DMS79 treated with DMSO at 0.1 percent for 48 hours (cell line): ENCODE measurements at regions not wholly inside any gene's neighbourhood (a gene's known extent, or its start where the extent isn't known, plus 50 kb on each side); places are given as distances from the start of the nearest gene placed in this dataset.
"Not testable (repeated sequence)": the region's sequence is repeated elsewhere in the genome, so short reads cannot be mapped to it uniquely, and the experiment has no call there.

Source experiments
- DNase-seq: peaks from one replicate; lab custom pipeline; 2025; lab: John Stamatoyannopoulos, UW

GRCh38 chr1:67588178-67588855 is 96.7 kb upstream of the GADD45A start:
- no peak for DNase-seq

GRCh38 chr1:67589519-67590233 is 95.3 kb upstream of the GADD45A start:
- no peak for DNase-seq

GRCh38 chr1:67590329-67590728 is 94.7 kb upstream of the GADD45A start:
- no peak for DNase-seq

GRCh38 chr1:67594764-67595163 is 90.2 kb upstream of the GADD45A start:
- DNase-seq, result no peak

DNA sequence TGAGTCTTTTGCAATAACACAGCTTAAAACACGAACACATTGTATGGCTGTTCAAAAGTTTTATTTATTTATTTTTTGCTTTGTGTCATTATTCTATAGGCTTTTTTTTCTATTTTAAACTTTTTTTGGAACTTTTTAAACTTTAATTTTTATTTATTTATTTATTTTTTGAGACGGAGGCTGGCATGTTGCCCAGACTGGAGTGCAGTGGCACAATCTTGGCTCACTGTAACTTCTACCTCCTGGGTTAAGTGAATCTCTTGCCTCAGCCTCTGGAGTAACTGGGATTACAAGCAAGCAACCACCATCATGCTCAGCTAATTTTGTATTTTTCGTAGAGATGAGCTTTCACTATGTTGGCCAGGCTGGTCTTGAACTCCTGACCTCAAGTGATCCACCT is 88.3 kb upstream of the GADD45A start:
- DNase-seq, result no peak

GRCh38 chr1:67597336-67597735 is 87.7 kb upstream of the GADD45A start:
- no peak for DNase-seq

DNA sequence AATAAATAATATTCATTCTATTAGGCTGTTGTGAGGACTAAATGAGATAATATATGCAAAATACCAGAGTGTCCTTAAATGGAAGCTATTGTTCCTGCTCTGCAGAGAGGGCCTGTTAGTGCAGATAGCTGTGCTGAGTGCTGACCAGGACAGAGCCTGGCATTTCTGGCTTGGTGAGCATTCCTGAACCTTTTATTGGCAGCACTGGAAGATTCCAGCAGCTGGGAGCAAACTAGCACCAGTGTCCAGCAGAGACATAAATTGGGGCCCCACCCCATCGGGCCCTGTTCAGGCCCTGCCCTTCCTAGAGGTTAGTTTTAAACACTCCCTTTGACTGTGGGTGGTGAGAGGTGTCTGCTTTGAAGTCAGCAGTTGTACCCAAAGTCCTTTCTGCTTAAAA is 85.9 kb upstream of the GADD45A start:
- no peak for DNase-seq

- DNase-seq, result no peak
Measured at GRCh38 chr1:67601539-67601938, 83.5 kb upstream of the GADD45A start.

- no peak for DNase-seq
Measured at GRCh38 chr1:67601955-67602354, 83.0 kb upstream of the GADD45A start.

DNA sequence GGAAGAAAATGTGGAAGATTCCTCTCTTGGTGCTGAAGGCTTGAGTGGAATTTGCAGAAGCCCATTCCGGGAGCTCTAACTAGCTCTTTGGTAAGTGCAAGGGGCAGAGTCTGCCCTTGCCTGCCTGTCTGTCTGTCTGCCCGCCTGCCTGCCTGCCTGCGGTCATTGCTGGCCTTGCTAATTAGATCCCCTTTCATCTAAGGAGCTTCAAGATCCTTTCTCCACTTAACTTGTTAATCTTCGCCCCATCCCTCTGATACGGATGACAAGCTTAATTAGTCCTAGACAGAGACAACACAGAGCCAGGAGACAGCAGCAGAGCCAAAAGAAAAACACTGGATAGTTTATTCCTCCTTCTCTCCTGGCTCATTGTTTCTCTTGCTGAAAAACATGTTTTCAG is 80.2 kb upstream of the GADD45A start:
- no peak for DNase-seq

DNA sequence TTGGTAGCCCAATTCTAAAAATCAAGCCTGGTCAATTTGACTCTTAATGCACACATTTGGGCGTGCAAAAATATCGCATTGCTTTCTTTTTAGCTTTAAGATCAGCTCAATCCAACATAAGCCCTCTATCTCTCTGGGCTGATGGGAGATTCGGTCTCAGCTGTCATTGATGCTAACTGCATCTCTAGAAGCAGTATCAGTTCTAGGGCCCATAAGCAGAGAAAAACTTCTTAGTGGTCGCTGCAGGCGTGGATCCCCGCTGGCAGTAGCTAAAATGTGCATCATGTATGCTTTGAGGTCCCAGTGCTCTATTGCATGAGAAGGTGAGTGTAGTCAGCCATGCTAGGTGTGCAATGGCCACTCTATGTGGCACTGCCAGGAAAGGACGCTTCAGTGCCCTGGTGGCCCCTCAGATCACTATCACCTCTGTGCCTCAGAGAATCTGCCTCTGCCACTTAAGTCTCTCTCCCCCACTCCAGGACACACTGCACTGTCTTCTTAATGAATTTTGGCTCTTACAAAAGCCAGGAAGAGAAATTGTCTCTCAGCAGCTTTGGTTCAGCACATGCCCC is 79.7 kb upstream of the GADD45A start:
- no peak for DNase-seq

- no peak for DNase-seq
Measured at GRCh38 chr1:67607286-67607685, 77.7 kb upstream of the GADD45A start.

GRCh38 chr1:67607699-67608098 is 77.3 kb upstream of the GADD45A start:
- DNase-seq, result no peak

- no peak for DNase-seq
Measured at GRCh38 chr1:67608661-67609576, 76.1 kb upstream of the GADD45A start.

DNA sequence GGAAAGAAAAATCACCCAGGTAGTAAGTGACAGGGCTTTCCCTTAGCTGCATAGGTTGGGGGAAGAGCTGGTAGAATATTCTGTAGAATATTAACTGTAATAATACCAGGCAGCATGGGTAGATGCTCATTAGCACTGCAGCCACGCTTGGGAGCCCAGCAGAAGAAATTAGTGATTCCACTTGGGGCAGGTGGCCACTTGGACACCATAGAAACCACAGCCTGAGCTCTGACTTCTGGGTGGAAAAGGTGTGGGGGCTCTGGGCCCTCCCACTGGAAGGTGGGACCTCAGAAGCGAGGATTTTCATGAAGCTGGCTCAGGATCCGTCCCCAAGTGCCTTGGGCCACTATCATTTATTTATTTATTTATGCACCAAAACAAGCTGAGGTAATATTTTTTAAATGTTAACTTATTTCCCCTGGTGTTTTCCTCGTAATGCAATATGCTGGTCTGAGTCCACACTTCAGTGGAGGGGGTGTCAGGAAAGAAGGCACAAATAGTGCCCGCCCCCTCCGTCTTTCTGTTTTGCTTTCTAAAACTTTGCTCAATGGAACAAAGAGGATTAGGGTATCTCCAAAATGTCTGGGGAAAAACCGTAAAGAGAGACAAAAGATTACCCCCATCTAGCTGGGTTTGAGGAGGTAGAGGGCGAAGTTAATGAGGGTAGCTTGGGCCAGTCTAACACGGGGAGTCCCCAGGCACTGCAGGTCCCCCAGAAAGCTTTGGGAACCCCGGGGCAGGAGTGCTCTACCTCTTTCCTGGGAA is 75.2 kb upstream of the GADD45A start:
- DNase-seq, result no peak

- DNase-seq, result no peak
Measured at GRCh38 chr1:67610450-67610849, 74.6 kb upstream of the GADD45A start.

DNA sequence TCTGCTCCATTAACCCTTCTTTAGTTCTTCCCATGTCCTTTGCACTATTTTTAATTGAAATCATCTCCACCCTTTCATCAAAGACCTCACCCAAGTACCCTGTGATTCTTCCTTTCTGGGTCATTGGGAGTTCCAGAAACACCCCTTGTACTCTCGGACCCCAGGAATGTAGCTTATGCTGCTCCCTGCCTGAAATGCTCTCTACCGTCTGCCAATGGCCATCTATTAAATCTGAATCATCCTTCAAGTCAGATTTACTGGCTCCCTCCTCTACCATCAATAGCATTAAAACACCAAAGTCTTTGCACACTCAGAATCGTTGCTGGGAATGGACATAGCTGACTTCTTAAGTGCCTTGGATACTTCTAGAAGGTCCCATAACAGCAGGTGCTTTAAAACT is 73.2 kb upstream of the GADD45A start:
- DNase-seq, result no peak

GRCh38 chr1:67612788-67613241 is 72.2 kb upstream of the GADD45A start:
- peak; percentile 45 for DNase-seq

DNA sequence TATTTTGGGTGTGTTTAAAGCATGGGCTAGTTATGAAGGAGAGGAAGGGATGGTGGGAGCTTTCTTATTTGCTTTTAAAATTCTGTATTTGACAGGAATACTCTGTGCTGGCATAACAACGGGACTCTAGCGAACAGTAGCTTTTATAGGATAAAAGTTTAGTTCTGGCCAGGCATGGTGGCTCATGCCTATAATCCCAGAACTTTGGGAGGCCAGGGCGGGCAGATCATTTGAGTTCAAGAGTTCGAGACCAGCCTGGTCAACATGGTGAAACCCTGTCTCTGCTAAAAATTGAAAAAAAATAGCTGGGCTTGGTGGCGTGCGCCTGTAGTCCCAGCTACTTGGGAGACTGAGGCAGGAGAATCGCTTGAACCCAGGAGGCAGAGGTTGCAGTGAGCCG is 71.5 kb upstream of the GADD45A start:
- DNase-seq, result not testable (repeated sequence)

DNA sequence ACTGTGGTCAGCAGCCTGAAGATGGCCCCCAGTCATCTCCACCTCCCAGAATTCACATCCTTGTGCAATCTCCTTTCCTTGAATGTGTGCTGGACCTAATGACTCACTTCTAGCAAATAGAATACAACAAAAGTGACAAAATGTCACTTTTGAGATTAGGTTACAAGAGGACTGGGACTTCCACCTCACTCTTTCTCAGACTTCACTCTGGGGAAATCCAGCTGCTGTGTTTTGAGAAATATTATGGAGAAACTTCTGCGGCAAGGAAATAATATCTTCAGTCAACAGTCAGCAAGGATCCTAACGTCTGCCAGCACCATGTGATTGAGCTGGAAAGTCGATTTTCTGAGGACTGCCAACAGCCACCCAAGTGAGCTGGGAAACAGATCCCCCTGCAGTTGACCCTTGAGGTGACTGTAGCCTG is 70.5 kb upstream of the GADD45A start:
- no peak for DNase-seq

GRCh38 chr1:67615886-67616285 is 69.1 kb upstream of the GADD45A start:
- no peak for DNase-seq
